Peyer's patch (tissue), 4 donors: ENCODE measurements at regions not wholly inside any gene's neighbourhood (a gene's known extent, or its start where the extent isn't known, plus 50 kb on each side); places are given as distances from the start of the nearest gene placed in this dataset.
"Not testable (repeated sequence)": the region's sequence is repeated elsewhere in the genome, so short reads cannot be mapped to it uniquely, and the experiment has no call there.

Experiments
- CTCF ChIP-seq, 6 experiments: fragments of 450-650 bp in 4 of 6; fragments of 200-600 bp in 2 of 6; sonication (generic) in 1 of 6; IDR thresholded peaks; one replicate each; pipeline ENCODE4 v1.5.1; 2017 to 2019; ENCODE audit warnings: antibody characterized with exemption in 6 of 6, mild to moderate bottlenecking in 3 of 6, moderate library complexity in 1 of 6
- POLR2A ChIP-seq, 2 donors: fragments of 450-650 bp; IDR thresholded peaks; one replicate each; pipeline ENCODE4 v1.5.1; 2017; ENCODE audit warnings: antibody characterized with exemption in 2 of 2, mild to moderate bottlenecking in 2 of 2, moderate library complexity in 2 of 2

DNA sequence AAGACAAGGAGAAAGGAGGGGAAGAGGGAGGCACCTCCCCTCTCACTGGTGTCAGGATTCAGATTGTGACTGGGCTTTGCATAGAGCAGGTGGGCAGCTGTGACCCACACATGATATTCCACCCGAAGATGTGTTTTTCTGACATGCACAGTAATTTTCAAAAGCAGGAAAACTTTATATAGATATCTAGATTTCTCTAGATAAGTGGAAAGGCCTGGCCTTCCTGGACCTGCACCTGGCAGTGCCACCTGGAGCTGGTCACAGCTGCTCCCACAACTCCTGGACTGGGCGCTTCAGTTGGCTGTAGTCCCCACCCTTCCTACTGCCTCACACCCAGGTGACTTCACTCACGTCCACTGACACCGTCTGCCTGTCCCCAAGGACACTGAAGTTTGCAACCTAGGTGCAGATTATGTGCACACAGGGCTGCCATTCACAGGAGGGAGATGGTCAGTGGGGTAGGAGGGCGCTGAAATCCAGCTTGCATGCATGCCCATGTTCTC is 70.4 kb upstream of the PLGLB2 start:
- not testable (repeated sequence) for TF ChIP-seq CTCF, POLR2A (IDR thresholded peaks at IDR 0.05)
